ENCODE measurements at regions not wholly inside any gene's neighbourhood (a gene's known extent, or its start where the extent isn't known, plus 50 kb on each side); places are given as distances from the start of the nearest gene placed in this dataset.

DNA sequence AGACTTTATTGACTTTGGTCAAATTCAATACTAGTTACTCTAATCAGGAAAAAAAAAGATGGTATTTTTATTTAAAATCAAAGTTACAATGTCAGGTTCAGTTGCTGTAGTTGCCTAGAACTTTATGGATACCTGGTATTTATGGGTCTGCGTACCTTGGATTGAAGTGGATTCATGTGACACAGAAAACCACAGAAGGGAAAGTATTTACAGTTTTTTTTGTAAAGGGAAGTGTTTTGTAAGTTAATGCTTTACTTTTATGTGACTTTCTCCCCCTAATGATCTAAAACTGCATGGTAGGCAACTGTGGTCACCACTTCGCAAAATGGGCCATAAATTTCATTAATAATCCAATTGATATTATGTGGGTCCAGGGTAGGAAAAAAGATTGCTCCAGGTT is 65.2 kb upstream of the ADA2 start:
- H3K79me2 ChIP-seq (ENCODE audit: control insufficient read depth, insufficient read depth, low read length) = no peaks in the 10 kb centered on the region
- intact Hi-C loops (cut with micrococcal nuclease; ENCODE audit: unreplicated experiment) (no loop called here), in situ Hi-C loops (cut with MboI) (no loop called here)
- no peaks in the 10 kb centered on the region for H3K27me3 ChIP-seq (replicated peaks in 1 of 2; ENCODE audit: control insufficient read depth in 2 of 2, insufficient read depth in 2 of 2, low read length in 1 of 2)
- no peak overlapping the region for H3K27ac ChIP-seq (ENCODE audit: control insufficient read depth, insufficient read depth)
- ChIA-PET POLR2A (no interaction called here), SMC1A (ENCODE audit: uncharacterized antibody, unreplicated experiment) (interaction anchor here (0.7 to 1.3 kb wide), 5 partner anchors 19 to 64 kb away, joined by 3 to 5 read pairs (median 3); no protein-coding TSS in a partner anchor), RAD21 (ENCODE audit: unreplicated experiment) (interaction anchor here (1.2 kb wide), 1 partner anchor 15 kb away, joined by 5 read pairs; no protein-coding TSS in a partner anchor), CTCF (interaction anchor here (0.8 to 1.3 kb wide), 2 partner anchors 79 to 112 kb away, joined by 3 to 4 read pairs; no protein-coding TSS in a partner anchor)
- no peak for DNase-seq (ENCODE audit: low read depth, low spot score)
- FAIRE-seq = no peak
- no peak overlapping the region for H2AFZ ChIP-seq (ENCODE audit: control insufficient read depth, low read depth, low read length)
- WGBS (ENCODE audit: insufficient coverage, insufficient replicate concordance, low lambda C conversion rate, missing lambda C conversion rate) = 48% methylated on average over 2 of the region's 2 CpGs
- no TSS peak for BruUV-seq (replicated peaks)
- H4K20me1 ChIP-seq (ENCODE audit: control insufficient read depth, insufficient read depth) = no peaks in the 10 kb centered on the region
- no peaks in the 10 kb centered on the region for H3K36me3 ChIP-seq (ENCODE audit: control insufficient read depth in 2 of 2, insufficient read depth in 2 of 2, low read length in 1 of 2)
- no peaks in the 10 kb centered on the region for H3K9me3 ChIP-seq (replicated peaks; ENCODE audit: control insufficient read depth, insufficient read depth, low read length)
- H3K4me2 ChIP-seq (ENCODE audit: control insufficient read depth, insufficient read depth) = no peak overlapping the region
- no peak overlapping the region for H3K9ac ChIP-seq (ENCODE audit: control insufficient read depth, insufficient read depth, low read length)
- no peak overlapping the region for H3K4me3 ChIP-seq
- ATAC-seq = no peak
- H3K4me1 ChIP-seq (ENCODE audit: control insufficient read depth, insufficient read depth, low read length) = peaks cover 16% of the 10 kb centered on the region
- TF ChIP-seq SIX5 (IDR thresholded peaks at IDR 0.05; ENCODE audit: low read depth, low read length, severe bottlenecking) (no peak), JUND (IDR thresholded peaks at IDR 0.05; ENCODE audit: low read depth, low read length) (no peak), GATAD2B (conservative IDR thresholded peaks at IDR 0.05; ENCODE audit: low read depth) (no peak), HDAC6 (IDR thresholded peaks at IDR 0.05; ENCODE audit: unreplicated experiment) (no peak), CREM (IDR thresholded peaks at IDR 0.05; ENCODE audit: low read depth) (no peak), BCL11A (IDR thresholded peaks at IDR 0.05; ENCODE audit: low read depth, low read length) (no peak), KLF5 (IDR thresholded peaks at IDR 0.05; ENCODE audit: partially characterized antibody) (no peak), TCF3 (IDR thresholded peaks at IDR 0.05; ENCODE audit: borderline replicate concordance, insufficient read depth, low read depth, low read length) (no peak), NBN (IDR thresholded peaks at IDR 0.05) (no peak), RCOR1 (conservative IDR thresholded peaks at IDR 0.05; ENCODE audit: low read depth, low read length) (no peak), STAT3 (IDR thresholded peaks at IDR 0.05; ENCODE audit: low read depth, low read length) (no peak), MXI1 (IDR thresholded peaks at IDR 0.05; ENCODE audit: low read depth, low read length) (no peak)
- TF ChIP-seq, protein P1, sequence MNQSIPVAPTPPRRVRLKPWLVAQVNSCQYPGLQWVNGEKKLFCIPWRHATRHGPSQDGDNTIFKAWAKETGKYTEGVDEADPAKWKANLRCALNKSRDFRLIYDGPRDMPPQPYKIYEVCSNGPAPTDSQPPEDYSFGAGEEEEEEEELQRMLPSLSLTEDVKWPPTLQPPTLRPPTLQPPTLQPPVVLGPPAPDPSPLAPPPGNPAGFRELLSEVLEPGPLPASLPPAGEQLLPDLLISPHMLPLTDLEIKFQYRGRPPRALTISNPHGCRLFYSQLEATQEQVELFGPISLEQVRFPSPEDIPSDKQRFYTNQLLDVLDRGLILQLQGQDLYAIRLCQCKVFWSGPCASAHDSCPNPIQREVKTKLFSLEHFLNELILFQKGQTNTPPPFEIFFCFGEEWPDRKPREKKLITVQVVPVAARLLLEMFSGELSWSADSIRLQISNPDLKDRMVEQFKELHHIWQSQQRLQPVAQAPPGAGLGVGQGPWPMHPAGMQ (IDR thresholded peaks at IDR 0.05; ENCODE audit: borderline replicate concordance) = no peak
- TF ChIP-seq, protein P2, sequence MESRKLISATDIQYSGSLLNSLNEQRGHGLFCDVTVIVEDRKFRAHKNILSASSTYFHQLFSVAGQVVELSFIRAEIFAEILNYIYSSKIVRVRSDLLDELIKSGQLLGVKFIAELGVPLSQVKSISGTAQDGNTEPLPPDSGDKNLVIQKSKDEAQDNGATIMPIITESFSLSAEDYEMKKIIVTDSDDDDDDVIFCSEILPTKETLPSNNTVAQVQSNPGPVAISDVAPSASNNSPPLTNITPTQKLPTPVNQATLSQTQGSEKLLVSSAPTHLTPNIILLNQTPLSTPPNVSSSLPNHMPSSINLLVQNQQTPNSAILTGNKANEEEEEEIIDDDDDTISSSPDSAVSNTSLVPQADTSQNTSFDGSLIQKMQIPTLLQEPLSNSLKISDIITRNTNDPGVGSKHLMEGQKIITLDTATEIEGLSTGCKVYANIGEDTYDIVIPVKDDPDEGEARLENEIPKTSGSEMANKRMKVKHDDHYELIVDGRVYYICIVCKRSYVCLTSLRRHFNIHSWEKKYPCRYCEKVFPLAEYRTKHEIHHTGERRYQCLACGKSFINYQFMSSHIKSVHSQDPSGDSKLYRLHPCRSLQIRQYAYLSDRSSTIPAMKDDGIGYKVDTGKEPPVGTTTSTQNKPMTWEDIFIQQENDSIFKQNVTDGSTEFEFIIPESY (IDR thresholded peaks at IDR 0.05) = no peak
- TF ChIP-seq, protein P3, sequence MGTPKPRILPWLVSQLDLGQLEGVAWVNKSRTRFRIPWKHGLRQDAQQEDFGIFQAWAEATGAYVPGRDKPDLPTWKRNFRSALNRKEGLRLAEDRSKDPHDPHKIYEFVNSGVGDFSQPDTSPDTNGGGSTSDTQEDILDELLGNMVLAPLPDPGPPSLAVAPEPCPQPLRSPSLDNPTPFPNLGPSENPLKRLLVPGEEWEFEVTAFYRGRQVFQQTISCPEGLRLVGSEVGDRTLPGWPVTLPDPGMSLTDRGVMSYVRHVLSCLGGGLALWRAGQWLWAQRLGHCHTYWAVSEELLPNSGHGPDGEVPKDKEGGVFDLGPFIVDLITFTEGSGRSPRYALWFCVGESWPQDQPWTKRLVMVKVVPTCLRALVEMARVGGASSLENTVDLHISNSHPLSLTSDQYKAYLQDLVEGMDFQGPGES (IDR thresholded peaks at IDR 0.05) = no peak
- TF ChIP-seq, protein P4, sequence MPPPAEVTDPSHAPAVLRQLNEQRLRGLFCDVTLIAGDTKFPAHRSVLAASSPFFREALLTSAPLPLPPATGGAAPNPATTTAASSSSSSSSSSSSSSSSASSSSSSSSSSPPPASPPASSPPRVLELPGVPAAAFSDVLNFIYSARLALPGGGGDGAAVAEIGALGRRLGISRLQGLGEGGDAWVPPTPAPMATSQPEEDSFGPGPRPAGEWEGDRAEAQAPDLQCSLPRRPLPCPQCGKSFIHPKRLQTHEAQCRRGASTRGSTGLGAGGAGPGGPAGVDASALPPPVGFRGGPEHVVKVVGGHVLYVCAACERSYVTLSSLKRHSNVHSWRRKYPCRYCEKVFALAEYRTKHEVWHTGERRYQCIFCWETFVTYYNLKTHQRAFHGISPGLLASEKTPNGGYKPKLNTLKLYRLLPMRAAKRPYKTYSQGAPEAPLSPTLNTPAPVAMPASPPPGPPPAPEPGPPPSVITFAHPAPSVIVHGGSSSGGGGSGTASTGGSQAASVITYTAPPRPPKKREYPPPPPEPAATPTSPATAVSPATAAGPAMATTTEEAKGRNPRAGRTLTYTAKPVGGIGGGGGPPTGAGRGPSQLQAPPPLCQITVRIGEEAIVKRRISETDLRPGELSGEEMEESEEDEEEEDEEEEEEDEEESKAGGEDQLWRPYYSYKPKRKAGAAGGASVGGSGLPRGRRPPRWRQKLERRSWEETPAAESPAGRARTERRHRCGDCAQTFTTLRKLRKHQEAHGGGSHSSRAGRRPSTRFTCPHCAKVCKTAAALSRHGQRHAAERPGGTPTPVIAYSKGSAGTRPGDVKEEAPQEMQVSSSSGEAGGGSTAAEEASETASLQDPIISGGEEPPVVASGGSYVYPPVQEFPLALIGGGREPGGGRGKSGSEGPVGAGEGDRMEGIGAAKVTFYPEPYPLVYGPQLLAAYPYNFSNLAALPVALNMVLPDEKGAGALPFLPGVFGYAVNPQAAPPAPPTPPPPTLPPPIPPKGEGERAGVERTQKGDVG (CRISPR knock-in tag; IDR thresholded peaks at IDR 0.05) = no peak
- TF ChIP-seq, protein P5, sequence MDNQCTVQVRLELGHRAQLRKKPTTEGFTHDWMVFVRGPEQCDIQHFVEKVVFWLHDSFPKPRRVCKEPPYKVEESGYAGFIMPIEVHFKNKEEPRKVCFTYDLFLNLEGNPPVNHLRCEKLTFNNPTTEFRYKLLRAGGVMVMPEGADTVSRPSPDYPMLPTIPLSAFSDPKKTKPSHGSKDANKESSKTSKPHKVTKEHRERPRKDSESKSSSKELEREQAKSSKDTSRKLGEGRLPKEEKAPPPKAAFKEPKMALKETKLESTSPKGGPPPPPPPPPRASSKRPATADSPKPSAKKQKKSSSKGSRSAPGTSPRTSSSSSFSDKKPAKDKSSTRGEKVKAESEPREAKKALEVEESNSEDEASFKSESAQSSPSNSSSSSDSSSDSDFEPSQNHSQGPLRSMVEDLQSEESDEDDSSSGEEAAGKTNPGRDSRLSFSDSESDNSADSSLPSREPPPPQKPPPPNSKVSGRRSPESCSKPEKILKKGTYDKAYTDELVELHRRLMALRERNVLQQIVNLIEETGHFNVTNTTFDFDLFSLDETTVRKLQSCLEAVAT (IDR thresholded peaks at IDR 0.05) = no peak

Measured in GM12878 (cell line).